NCI-H1105 (cell line): ENCODE measurements at regions not wholly inside any gene's neighbourhood (a gene's known extent, or its start where the extent isn't known, plus 50 kb on each side); places are given as distances from the start of the nearest gene placed in this dataset.

Experiments used
- DNase-seq: peaks from one replicate; lab custom pipeline; 2025; lab: John Stamatoyannopoulos, UW

- DNase-seq: no peak
These were observed 131.2 kb downstream of the SNAPC1 start for GRCh38 chr14:61893371-61893940.

DNA sequence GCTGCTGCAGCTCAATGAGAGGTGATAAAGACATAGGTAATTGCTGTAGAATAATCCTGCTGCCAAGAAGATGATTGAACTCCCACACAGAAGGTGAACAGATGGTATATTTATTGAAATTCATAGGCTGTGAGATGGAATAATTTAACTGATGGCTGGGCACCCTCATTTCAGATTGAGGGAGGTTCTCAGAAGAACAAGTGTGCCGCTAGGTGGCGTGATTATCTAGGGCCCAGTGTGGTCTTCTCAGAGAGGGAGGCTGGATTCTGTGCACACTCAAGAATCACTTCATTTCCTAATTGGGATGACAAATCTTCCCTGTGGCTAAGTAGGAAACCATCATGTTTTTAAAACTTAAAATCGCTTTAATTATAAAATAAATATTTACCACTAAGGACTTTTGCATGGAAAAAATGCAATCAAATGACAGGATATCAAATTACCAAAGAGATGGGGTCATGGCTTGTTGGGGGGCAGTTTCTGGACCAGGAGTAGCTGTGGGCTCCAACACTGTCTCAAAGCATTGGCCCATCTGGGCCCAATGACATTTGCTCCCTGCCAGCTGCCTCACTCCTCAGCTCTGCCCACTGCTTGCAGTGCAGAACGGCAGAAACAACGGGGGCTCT is 132.3 kb downstream of the SNAPC1 start:
- peak; percentile 60 for DNase-seq

GRCh38 chr14:61897300-61897699 is 135.1 kb downstream of the SNAPC1 start:
- no peak for DNase-seq

- no peak for DNase-seq
These were observed 136.3 kb downstream of the SNAPC1 start for GRCh38 chr14:61898568-61898967.

- no peak for DNase-seq
These were observed 137.3 kb downstream of the SNAPC1 start for GRCh38 chr14:61899497-61899896.

DNA sequence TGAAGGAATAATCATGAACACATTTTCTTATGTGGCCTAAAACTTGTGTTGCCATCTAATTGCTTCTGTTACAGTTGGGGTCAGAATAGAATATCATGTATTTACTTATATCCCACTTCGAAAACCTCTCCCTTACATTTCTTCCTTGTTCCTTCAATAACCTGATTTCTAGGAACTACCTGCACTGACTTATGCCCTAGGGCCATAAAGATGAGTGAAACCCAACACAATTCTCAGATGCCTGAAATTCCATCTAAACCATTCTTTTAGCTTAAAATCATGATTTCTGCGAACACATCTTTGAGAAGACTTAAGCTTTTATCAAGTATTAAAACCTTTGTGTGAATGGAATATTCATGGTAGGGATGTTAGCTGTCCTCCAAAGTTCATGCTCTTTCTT is 142.7 kb downstream of the SNAPC1 start:
- DNase-seq: no peak

- DNase-seq: no peak
These were observed 149.4 kb downstream of the SNAPC1 start for GRCh38 chr14:61911574-61911973.

GRCh38 chr14:61918998-61919397 is 156.8 kb downstream of the SNAPC1 start:
- no peak for DNase-seq

GRCh38 chr14:61923348-61923747 is 161.1 kb downstream of the SNAPC1 start:
- DNase-seq: no peak

- DNase-seq: no peak
These were observed 162.8 kb downstream of the SNAPC1 start for GRCh38 chr14:61925043-61925442.

- DNase-seq: no peak
These were observed 163.7 kb downstream of the SNAPC1 start for GRCh38 chr14:61925732-61926435.

DNA sequence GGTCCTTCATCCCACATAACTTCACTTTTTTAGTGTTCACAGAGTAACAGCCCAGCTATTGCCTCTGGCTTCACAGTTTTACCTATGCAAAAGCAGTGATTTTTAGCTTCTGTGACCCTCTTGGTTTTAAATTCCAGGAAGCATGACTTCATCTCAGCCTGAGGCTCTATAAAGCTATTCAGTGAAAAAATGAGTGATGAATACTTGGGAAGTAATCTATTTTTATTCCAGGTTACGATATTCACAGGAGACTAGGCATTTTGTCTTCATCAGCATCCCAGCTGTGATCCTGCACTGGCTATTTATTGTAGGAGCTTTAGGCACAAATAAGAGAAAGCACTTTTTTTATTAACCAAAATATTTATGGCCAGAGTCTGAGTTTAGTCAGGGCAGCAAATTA is 164.8 kb downstream of the SNAPC1 start:
- no peak for DNase-seq

- no peak for DNase-seq
These were observed 165.3 kb downstream of the SNAPC1 start for GRCh38 chr14:61927520-61927919.

- no peak for DNase-seq
These were observed 166.1 kb downstream of the SNAPC1 start for GRCh38 chr14:61928300-61928699.

DNA sequence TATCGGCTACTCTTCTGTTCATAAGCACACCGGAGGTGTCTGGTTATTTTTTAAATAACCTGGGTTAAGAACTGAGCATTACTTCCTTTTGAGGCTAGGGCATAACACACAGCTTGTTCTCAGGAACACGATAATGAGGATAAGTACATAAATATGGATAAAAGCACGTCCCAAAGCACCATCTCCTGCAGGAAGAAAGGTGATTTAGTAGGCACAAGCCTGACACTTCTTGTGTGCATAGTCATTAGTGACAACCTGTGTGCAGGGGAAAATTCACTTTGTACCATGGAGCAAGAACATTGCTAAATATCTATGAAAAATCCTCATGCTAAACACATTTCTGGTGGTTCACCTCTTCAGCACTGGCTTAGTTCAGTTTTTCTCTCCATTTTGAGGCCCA is 166.5 kb downstream of the SNAPC1 start:
- DNase-seq: no peak

DNA sequence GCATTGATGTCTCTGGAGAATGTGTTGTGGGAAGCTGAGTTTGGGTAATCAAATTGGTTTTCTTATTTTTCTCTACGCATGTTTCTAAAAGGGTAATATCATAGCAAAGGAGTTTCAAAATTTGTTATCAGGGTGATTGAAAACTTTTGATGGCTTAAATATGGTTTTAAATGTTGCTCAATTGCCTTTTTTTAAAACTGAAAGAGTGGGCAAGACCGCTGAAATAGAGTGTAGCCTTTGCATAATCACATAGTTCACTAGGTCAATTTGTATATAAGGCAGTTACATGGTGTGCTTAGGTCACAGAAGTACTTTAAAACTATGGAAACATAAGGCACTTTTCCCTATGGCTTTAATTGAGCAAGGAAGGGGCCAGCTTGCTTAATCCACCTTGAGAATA is 167.4 kb downstream of the SNAPC1 start:
- no peak for DNase-seq

DNA sequence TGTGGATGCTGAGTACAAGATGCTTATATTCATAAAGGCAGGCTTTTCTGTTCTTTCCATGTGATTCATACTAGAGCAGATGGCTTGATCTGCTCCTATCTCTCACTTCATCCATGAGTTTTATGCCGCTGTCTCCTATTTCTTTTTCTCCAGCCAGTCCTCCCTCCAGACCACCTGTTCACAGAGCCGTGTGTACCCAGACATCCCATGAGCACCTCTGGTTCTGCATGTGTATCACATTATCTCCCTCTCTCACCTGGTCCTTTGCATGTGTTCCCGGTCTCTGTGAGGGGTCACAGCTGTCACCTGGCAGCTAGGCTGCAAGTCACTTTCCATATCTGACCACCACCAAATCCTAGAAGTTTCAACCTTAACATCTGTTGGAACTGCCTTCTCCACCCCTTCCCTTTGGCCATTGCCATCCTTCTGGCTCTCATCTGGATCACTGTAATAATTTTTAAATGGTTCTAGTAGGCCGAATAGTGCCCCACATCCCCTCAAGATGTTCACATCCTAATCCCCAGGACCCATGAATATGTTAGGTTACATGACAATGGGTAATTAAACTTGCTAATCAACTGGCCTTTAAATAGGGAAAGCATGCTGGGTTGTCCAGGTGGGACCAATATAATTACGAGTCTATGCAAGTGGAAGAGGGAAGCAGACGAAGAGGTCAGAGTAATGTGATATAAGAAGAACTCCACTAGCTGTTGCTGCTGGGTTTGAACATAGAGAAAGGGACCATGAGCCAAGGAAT is 168.1 kb downstream of the SNAPC1 start:
- DNase-seq: no peak

DNA sequence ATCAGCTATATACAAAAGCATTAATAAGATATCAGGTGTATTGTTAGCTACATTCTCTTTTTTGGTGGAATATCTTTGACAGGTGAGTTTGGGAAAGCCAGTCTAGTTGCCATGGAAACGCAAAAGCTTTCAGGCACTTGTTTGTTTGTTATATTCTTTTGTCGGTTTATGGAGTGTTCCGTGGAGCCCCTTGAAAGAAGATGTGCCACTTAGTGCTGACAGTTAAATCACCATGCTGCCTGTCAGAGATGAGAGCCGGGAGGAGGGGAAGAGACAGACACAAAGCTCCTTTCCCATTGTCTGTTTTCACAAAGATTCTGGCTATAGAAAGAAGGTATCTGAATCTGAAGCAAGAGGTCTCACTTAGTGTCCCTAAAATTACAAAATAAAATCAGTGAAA is 170.8 kb downstream of the SNAPC1 start:
- DNase-seq: peak; percentile 16

DNA sequence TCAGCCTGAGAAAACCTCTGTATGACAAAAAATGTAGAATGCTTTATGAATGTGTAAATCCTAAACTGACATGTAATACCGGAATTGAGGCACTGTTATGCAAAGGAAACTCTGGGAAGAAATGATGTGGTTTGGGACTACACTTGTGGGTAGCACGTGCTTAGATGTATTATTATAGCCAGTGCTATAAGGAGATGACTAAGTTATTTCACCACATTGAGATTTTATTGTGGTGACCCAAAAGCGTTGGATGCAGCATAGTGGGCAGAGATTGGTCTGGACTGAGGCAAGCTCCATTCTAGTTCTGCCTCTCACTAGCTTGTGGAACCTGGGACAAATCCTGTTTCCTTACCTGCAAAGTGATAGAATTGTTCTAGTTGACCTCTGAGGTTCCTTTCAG is 172.2 kb downstream of the SNAPC1 start:
- no peak for DNase-seq

DNA sequence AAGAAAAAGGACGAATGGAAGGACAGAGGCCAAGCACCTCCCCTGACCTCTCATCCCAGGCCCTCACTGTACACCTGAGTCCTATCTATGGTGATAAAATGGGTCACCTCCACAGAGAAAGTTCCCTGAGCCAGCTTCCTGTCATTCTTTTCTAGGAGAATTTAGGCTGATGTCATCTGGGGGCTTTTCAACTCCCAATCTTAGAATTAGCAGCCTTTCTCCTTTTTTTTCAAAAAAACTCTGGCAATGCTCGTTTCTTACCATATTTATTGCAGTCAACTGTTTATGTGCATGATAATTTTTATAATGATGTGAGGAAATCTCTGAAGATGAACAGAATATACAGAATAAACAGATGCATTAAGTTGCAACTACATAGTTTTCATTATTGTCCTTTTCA is 177.6 kb downstream of the SNAPC1 start:
- DNase-seq: no peak

DNA sequence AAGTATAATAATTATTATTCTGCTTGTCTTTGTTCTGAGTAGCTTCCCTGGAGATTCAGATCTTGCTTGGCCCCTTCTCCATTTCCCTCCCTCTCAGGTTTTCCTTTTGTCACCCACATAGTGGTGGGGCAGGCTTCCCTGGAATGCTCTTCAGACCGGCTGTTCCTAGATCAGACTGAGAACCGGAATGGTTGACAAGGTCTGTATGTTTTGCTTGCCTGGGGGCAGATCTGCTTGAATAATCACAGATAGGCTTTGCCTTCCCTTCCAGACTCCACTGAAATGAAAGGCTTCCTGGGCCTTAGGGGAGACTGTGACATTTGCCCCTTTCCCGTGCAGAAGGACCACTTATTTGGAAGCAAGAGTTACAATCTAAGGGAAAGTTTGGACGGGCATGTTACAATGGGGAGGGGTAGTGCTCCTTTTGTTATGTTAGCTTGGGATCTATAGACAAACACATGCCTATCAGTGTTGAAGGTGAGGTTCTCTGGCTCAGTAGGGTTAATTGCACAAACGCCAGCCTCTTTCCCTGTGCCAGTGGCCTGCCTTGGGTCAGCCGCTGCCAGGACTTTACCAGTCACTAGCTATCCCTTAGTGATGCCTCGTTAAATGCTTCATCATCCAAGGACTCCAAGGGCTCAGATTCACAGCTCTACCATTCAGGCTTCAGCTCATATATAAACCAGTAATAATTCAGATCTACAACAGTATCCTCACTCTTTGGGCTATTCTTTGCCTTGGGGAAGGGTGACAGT is 178.6 kb downstream of the SNAPC1 start:
- no peak for DNase-seq
